ENCODE measurements at regions not wholly inside any gene's neighbourhood (a gene's known extent, or its start where the extent isn't known, plus 50 kb on each side); places are given as distances from the start of the nearest gene placed in this dataset.

GRCh38 chr3:107861904-107862303, 228.9 kb downstream of the CD47 start:
- no peaks in the 10 kb centered on the region for H3K4me1 ChIP-seq (ENCODE audit: insufficient read depth, low read length)
- no peaks in the 10 kb centered on the region for H3K9me3 ChIP-seq (ENCODE audit: low read length)
- H3K4me3 ChIP-seq (ENCODE audit: low read length): no peak overlapping the region
- H3K27me3 ChIP-seq (ENCODE audit: insufficient read depth, low read length): no peaks in the 10 kb centered on the region
- H2AFZ ChIP-seq (ENCODE audit: low read depth, low read length): no peak overlapping the region
- no peaks in the 10 kb centered on the region for H3K36me3 ChIP-seq (ENCODE audit: insufficient read depth, low read length)

DNA sequence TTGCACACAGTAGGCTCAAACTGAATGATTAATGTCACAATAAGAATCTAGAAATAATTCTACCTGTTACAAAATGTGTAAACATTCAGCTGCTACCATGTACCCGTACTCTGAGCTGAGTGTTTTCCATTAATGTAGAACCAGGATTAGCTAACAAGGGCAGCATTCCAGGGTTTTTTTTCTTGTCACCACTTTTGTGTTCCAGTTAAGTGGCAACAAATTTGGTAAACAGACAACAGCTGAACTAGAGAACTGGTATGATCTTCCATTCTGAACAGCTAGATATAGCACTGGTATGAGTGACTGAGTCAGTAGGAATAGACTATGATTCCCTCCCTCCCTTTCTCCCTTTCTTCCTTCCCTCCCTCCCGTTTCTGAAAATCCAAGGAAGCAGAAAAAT, 229.4 kb downstream of the CD47 start:
- H3K36me3 ChIP-seq (ENCODE audit: insufficient read depth, low read length): no peaks in the 10 kb centered on the region
- H3K27me3 ChIP-seq (ENCODE audit: insufficient read depth, low read length): no peaks in the 10 kb centered on the region
- H3K9me3 ChIP-seq (ENCODE audit: low read length): no peaks in the 10 kb centered on the region
- H2AFZ ChIP-seq (ENCODE audit: low read depth, low read length): no peak overlapping the region
- no peak overlapping the region for H3K4me3 ChIP-seq (ENCODE audit: low read length)
- no peaks in the 10 kb centered on the region for H3K4me1 ChIP-seq (ENCODE audit: insufficient read depth, low read length)
